GM18502 (cell line): ENCODE measurements at regions not wholly inside any gene's neighbourhood (a gene's known extent, or its start where the extent isn't known, plus 50 kb on each side); places are given as distances from the start of the nearest gene placed in this dataset.
"Not testable (repeated sequence)": the region's sequence is repeated elsewhere in the genome, so short reads cannot be mapped to it uniquely, and the experiment has no call there.

Experiments used
- ATAC-seq: cut with Tn5 transposase; IDR thresholded peaks from one replicate; pipeline ENCODE4 v1.9.1; 2021; ENCODE audit warnings: mild to moderate bottlenecking; ENCODE audit not compliant: unreplicated experiment, poor library complexity

DNA sequence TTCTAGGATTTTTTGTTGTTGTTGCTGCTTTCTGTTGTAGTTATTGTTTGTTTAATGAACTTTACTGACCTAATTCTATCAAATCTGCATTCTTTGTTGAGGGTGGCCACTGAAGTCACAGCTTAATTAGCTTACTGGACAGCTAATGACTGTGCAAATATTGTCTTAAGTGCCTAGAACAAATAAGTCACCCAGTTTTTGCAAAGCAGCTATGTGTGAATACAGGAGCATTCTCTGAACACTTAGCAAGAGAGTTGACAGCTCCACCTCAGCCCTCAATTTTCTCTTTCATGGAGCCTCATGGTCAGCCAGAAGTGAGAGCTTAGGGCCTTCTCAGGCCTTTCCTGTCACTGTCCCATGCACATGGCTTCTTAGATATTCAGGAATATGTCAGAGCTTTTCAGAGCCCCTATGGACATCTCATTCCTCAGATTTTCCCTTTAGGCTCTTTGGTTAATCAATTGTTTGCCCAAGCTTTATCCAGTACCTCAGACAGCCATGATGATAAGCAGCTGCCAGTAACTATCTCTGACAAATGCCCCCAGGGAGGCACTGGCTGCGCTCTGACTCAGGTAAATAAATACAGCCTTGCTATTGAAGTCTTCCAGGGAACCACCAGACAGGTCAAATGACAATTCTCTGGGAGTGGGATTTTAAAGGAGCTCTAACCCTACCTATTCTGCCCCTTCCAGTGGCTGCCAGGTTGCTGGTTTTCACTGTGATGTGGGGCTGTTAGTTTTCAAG, 241.4 kb upstream of the IL12B start:
- no peak for ATAC-seq

DNA sequence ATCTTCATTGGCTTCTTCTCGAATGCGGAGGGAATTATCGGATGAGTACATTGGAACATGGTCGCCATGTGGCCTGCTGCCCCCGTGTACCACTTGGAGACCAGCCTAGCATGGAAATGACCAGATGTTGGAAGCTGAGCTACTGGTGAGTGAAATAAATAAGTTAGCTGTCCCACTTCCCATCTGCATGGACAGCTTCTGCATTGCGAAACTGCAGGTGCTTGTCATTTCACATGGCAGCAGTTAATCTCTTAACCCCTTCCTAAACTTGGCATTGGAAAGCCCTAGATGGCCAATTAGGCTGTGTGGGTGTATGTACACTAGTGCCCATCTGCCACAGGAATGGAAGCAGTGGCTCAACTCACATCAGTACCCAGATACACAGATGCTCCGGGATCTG, 246.6 kb upstream of the IL12B start:
- ATAC-seq, result no peak

DNA sequence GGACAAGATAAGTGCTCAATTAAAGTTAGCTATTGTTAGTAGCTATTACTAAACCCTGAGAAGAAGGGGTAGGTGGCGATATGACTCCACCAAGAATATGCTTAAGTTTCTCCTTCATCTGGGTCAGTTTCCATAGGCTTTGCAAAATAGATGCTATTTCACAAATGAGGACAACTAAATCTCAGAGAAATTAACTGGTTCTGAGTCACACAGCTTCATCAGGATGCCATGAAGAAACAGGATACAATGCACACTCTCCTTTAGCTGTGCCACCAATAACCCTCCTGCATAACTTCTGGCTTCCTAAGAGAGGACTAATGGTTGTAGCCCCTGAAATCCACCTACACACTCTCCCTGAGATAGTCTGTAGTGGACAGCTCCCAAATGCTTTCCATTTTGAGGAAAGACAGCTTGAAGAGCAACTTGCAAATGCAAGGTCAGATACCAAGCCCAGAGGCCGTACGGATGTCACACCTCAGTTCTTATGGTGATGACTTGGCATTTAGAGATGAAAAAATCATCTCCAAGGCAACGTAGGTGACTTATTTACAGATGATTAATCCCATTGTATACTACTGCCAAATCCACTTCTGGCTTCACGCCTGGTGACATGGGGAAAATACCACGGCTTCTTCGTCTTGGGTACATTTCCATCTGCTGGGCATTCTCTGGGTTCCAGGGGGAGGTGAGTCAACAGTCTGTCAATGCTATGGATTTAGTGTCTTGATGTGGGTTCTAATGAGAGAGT, 251.4 kb upstream of the IL12B start:
- no peak for ATAC-seq

DNA sequence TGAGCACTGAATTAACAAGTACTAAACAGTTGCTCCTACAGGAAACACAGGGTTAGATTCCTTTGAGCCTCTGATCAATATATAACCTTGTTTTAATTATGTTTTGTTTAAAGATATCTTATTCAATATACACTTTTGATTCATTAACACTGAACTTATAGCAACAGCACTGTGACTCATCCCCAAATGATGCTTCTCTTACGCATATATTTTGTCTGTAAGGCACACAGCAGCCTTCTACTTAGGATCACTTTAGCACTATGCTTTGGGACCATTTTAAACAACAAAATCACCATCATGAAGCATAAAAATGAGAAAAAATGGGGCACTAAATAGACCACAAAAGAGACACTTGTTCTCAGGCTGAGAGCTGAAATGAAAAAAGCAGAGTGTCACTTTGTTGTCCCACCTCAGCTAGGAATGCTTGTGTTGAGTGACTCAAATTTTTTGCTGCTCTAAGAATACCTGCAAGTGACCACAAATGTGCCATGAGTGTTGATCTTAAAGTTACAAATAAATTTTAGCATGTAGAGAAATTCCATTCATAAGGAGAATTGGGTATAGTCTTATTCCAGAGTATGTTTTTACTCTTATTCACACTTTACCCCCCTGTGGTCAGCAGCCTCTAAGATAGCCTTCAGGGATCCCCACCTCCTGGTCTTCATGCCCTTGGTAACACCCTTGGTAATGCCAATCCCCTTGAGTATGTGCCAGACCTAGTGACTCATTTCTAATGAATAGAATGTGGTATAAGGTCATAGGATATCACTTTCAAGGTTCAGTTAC, 252.7 kb upstream of the IL12B start:
- ATAC-seq, result no peak

DNA sequence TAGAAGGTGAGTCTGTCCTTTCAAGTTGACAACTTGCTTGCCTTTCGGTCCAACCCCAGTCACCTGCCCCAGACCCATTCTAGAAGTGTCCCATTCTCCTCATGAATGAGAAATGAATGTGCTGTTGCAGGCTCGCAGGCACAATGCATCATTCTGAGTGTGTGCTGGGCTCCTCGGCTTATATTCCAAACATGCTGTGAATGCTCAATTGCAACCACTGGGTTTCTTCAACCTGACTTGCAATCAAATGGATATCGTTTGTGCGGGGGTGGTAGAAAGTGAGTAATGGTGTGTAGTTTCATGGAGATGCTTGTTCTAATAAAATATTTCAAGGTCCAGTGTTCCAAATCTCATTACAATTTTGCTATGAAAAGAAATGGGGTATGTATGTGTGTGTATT, 256.6 kb upstream of the IL12B start:
- ATAC-seq, result no peak

DNA sequence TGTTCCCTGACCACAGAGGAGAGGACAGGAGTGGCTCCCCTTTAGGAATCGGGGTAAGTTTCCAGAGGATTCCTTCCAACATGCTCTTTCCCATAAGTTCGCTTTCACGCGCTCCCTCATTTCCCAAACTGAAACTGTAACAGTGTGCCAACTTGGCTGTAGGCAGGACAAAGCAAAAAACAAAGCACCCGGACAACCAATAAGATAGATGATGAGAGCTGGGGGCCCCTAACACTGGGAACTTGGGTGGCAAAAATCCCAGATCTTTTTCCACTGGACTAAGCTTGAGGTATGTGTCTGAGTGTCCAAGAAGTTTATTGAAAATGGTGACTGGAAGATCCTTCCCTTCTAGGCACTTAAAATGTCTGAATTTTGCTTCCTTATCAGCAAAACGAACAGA, 258.7 kb upstream of the IL12B start:
- no peak for ATAC-seq

DNA sequence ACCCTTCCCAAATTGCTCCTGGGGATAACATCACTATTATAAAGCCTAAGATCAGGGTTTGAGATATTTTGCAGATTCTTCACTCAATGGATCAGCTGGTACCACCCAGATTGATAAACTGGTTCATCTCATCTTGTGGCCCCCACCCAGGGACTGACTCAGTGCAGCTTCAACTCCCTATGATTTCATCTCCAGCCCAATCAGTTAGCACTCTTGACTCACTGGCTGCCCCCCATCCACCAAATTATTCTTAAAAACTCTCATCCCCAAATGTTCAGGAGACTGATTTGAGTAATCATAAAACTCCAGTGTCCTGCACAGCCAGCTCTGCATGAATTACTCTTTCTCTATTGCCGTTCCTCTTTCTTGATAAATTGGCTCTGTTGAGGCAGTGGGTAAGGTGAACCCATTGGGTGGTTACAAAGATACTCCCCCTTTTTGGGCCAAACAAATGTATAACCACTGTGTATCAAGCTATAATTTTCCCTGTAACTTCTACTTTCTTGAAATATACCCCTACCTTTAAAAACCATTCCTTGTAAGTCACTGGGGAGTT, 263.3 kb upstream of the IL12B start:
- ATAC-seq, result no peak

- not testable (repeated sequence) for ATAC-seq
Measured at GRCh38 chr5:159595561-159595960, 265.3 kb upstream of the IL12B start.

- no peak for ATAC-seq
Measured at GRCh38 chr5:159601216-159601615, 270.9 kb upstream of the IL12B start.

DNA sequence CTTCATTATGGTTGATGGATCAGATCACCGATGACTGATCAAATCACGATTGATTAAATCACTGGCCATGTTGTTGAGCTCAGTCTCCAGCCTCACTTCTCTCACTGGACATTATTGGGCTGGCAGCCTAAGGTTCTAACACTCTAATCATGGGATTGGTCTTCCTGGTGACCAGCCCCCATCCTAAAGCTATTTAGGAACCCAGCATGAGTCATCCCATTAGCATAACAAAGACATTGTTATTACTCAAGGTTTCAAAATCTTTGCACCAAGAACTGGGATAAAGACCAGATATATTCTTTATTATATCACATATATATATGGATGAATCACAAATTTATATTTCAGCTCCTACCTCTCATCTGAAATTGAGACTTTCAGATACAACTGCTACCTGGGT, 272.1 kb upstream of the IL12B start:
- no peak for ATAC-seq

GRCh38 chr5:159605585-159605984, 275.3 kb upstream of the IL12B start:
- ATAC-seq, result no peak

- ATAC-seq, result no peak
Measured at GRCh38 chr5:159609359-159609758, 279.1 kb upstream of the IL12B start.

- no peak for ATAC-seq
Measured at GRCh38 chr5:159610966-159611579, 280.8 kb upstream of the IL12B start.

- ATAC-seq, result no peak
Measured at GRCh38 chr5:159616952-159617351, 286.7 kb upstream of the IL12B start.

DNA sequence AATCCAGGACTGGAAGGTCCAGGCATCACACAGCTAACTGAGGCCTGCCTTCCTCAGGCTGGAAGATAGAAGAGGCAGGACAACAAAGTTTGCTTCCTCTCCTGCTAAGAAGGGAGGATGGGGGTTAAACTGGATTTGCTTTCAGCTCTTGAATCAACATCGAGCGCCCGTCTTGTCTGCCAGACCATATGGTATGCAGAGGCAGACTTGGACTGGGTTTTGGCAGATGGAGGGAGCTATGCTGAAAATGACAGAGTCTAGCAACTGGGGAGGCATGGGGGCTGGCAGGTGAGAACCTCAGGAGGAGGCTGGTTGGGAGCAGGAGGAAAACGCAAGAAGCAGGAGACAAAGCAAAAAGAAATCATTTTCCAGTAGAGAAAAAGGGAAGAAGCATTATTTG, 289.5 kb upstream of the IL12B start:
- no peak for ATAC-seq

DNA sequence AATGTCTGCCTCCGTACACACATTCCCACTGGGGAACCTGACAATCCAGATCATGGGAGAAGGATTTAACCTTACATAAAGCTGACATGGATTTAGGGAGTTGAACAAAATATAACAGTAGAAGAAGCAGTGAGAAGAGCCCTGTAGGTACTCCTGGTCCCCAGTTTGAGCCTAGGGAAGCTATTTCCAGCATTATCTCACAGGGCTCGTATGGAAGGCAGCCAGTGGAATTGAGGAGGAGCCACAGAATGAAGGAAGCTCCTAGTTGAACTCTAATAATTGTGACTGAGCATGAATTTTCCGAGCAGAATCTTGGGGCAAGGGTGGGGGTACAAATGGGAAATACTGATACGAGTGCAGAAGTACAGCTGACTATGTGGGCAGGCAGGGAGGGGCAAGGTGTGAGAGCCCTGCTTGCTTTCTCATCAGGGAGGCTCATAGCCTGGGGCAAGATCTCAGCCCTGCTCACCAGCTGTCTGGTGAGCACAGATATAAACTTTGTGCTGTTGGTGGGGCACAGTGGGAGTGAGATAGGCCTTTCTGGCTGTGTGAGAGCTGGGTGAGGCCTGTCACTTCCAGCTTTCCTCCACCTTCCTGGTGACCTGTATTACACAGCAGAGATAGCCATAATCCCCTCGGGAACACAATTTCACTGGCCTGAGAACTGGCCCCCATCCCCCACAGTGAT, 290.7 kb upstream of the IL12B start:
- no peak for ATAC-seq

- no peak for ATAC-seq
Measured at GRCh38 chr5:159628703-159629102, 287.6 kb upstream of the ADRA1B start.

DNA sequence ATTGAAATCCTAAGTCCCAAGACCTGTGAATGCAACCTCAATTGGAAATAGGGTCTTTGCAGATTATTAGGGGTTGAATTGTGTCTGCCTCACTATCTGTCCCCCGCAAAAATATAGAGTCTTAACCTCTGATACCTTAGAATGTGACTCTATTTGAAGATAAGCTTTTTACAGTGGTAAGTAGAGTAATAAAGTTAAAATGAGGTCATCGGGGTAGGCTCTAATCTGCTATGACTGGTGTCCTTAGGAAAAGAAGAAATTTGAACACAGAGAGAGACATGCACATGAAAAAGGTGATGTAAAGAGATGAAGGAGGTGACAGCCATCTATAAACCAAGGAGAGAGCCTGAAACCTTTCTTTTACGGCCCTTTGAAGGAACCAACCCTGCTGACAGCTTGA, 287.1 kb upstream of the ADRA1B start:
- no peak for ATAC-seq

GRCh38 chr5:159630545-159630944, 285.7 kb upstream of the ADRA1B start:
- ATAC-seq, result no peak

DNA sequence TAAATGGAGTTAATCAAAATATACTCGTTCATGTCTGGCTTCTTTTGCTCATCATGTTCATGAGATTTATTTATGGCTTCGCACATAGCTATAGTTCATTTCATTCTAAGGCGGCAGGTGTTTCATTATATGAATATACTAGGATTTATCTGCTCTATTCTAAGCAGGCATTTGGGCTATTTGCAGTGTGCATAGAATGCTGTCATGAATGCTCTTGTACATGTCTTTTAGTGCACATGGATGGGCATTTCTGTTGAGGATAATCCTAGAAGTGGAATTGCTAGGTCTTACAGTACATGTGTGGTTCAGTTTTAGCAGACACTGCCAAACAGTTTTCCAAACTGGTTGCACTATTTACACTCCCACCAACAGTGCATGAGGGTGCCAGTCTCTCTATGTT, 285.3 kb upstream of the ADRA1B start:
- no peak for ATAC-seq
